Endothelial cell of umbilical vein (primary cell): ENCODE measurements at regions not wholly inside any gene's neighbourhood (a gene's known extent, or its start where the extent isn't known, plus 50 kb on each side); places are given as distances from the start of the nearest gene placed in this dataset.

Source experiments
- EZH2 ChIP-seq: IDR thresholded peaks from 2 replicates; pipeline ENCODE4 v1.6.1; 2012; ENCODE audit warnings: borderline replicate concordance, low read depth, mild to moderate bottlenecking, moderate library complexity, low read length, inconsistent platforms; ENCODE audit not compliant: severe bottlenecking
- POLR2A ChIP-seq: IDR thresholded peaks from 2 replicates; pipeline ENCODE4 v1.6.1; 2012; ENCODE audit warnings: low read depth, mild to moderate bottlenecking, control low read depth, low read length
- POLR2AphosphoS5 ChIP-seq: IDR thresholded peaks from 2 replicates; pipeline ENCODE4 v1.6.1; 2012; ENCODE audit warnings: low read depth, mild to moderate bottlenecking, control low read depth, low read length, moderate library complexity; ENCODE audit not compliant: insufficient read depth
- TF ChIP-seq, protein P1 (sequence below), 2 donors: IDR thresholded peaks; 1 replicate in 1 of 2; 2 replicates in 1 of 2; pipeline ENCODE4 v1.5.1; 2011; ENCODE audit warnings: low read length in 2 of 2, mild to moderate bottlenecking in 2 of 2, moderate library complexity in 2 of 2, control low read depth in 1 of 2, inconsistent platforms in 1 of 2, low read depth in 1 of 2; ENCODE audit not compliant: insufficient read depth in 1 of 2; ENCODE audit errors: extremely low read depth in 1 of 2
- TF ChIP-seq, protein P2 (sequence below): IDR thresholded peaks from 2 replicates; pipeline ENCODE4 v1.6.1; 2011; ENCODE audit not compliant: insufficient read depth, insufficient read length

DNA sequence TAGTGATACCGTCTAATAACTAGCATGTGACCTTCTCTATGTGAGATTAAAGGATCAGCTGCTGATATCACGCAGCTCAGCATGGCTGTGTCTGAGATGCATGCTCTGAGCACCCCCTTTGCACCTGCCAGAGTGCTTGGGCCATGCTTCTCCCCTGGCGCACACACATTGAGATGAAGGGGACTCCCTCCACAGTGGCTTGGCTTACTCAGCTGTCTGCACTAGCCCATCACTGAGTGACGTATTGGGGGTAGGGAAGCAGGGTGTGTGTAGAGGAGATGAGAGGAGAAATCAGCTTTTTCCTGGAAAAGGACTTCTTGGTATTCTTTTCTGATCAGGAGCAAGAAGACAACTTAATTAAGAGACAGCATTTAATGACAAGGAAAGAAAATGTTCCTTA lies 216.5 kb downstream of the BLID start:
- TF ChIP-seq, protein P1, sequence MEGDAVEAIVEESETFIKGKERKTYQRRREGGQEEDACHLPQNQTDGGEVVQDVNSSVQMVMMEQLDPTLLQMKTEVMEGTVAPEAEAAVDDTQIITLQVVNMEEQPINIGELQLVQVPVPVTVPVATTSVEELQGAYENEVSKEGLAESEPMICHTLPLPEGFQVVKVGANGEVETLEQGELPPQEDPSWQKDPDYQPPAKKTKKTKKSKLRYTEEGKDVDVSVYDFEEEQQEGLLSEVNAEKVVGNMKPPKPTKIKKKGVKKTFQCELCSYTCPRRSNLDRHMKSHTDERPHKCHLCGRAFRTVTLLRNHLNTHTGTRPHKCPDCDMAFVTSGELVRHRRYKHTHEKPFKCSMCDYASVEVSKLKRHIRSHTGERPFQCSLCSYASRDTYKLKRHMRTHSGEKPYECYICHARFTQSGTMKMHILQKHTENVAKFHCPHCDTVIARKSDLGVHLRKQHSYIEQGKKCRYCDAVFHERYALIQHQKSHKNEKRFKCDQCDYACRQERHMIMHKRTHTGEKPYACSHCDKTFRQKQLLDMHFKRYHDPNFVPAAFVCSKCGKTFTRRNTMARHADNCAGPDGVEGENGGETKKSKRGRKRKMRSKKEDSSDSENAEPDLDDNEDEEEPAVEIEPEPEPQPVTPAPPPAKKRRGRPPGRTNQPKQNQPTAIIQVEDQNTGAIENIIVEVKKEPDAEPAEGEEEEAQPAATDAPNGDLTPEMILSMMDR (IDR thresholded peaks at IDR 0.05; ENCODE audit: extremely low read depth in 1 of 2, insufficient read depth in 1 of 2, low read depth in 1 of 2, low read length in 2 of 2), result no peak
- no peak for TF ChIP-seq POLR2AphosphoS5
- no peak for TF ChIP-seq EZH2
- no peak for TF ChIP-seq POLR2A
- TF ChIP-seq, protein P2, sequence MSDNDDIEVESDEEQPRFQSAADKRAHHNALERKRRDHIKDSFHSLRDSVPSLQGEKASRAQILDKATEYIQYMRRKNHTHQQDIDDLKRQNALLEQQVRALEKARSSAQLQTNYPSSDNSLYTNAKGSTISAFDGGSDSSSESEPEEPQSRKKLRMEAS, result no peak
